ENCODE measurements at regions not wholly inside any gene's neighbourhood (a gene's known extent, or its start where the extent isn't known, plus 50 kb on each side); places are given as distances from the start of the nearest gene placed in this dataset.

DNA sequence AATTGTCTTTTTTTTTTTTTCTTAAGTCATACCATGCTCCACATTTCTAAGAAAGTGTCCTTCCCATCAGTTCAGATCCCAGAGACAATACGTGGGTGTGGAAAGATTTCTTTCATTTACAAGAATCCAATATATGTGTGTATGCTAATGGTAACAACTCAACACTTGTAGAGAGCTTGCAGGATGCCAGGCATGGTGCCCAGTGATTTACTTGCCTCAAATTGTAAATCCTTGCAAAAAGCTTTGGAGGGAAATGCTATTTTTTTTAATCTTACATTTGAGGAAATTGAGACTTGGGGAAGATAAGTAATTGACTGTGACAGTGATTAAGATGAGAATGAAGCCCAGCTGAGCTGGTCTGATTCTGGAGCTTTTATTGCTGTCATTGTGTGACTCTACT is 1264.6 kb upstream of the SEL1L start:
- TF ChIP-seq, protein P1, sequence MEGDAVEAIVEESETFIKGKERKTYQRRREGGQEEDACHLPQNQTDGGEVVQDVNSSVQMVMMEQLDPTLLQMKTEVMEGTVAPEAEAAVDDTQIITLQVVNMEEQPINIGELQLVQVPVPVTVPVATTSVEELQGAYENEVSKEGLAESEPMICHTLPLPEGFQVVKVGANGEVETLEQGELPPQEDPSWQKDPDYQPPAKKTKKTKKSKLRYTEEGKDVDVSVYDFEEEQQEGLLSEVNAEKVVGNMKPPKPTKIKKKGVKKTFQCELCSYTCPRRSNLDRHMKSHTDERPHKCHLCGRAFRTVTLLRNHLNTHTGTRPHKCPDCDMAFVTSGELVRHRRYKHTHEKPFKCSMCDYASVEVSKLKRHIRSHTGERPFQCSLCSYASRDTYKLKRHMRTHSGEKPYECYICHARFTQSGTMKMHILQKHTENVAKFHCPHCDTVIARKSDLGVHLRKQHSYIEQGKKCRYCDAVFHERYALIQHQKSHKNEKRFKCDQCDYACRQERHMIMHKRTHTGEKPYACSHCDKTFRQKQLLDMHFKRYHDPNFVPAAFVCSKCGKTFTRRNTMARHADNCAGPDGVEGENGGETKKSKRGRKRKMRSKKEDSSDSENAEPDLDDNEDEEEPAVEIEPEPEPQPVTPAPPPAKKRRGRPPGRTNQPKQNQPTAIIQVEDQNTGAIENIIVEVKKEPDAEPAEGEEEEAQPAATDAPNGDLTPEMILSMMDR (IDR thresholded peaks at IDR 0.05; ENCODE audit: poor library complexity), result no peak
- TF ChIP-seq EZH2 (IDR thresholded peaks at IDR 0.05; ENCODE audit: borderline replicate concordance), result no peak
- no peak for TF ChIP-seq EZH2phosphoT487 (IDR thresholded peaks at IDR 0.05; ENCODE audit: low read depth, severe bottlenecking, unreplicated experiment)
